Kidney glomerular epithelial cell (primary cell): ENCODE measurements at regions not wholly inside any gene's neighbourhood (a gene's known extent, or its start where the extent isn't known, plus 50 kb on each side); places are given as distances from the start of the nearest gene placed in this dataset.
"Not testable (repeated sequence)": the region's sequence is repeated elsewhere in the genome, so short reads cannot be mapped to it uniquely, and the experiment has no call there.

Experiments
- DNase-seq: peaks from one replicate; lab custom pipeline; 2025; lab: John Stamatoyannopoulos, UW

DNA sequence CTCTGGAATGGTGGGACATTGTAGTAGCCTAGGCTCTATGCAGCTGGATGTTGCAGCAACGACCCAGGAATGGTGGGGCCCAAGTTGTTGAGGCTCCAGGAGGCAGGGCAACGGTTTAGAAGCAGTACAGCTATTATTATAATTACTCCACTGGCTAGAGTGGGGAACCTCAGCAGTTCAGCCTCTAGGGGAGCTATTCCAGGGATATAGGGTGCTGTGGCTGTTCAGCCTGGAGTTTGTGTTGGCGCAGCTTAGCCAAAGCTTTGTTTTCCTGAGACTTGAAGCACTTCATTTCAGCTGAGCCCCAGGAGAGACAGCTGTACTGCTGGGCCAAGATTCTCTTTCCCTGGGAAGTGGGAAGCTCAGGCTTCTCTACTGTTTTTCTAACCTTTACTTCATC, 1023.0 kb upstream of the ATXN7L3B start:
- no peak for DNase-seq

- DNase-seq: no peak
Measured at GRCh38 chr12:73517859-73518258, 1019.8 kb upstream of the ATXN7L3B start.

DNA sequence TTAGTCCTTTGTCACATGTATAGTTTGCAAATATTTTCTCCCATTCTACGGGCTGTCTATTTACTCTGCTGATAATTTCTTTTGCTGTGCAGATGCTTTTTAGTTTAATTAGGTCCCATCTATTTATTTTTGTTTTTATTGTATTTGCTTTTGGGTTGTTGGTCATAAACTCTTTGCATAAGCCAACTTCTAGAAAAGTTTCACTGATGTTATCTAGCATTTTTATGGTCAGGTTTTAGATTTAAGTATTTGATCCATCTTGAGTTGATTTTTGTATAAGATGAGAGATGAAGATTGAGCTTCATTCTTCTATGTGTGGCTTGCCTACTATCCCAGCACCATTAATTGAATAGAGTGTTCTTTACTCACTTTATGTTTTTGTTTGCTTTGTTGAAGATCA, 1008.4 kb upstream of the ATXN7L3B start:
- DNase-seq: no peak

- no peak for DNase-seq
Measured at GRCh38 chr12:73529954-73530353, 1007.7 kb upstream of the ATXN7L3B start.

DNA sequence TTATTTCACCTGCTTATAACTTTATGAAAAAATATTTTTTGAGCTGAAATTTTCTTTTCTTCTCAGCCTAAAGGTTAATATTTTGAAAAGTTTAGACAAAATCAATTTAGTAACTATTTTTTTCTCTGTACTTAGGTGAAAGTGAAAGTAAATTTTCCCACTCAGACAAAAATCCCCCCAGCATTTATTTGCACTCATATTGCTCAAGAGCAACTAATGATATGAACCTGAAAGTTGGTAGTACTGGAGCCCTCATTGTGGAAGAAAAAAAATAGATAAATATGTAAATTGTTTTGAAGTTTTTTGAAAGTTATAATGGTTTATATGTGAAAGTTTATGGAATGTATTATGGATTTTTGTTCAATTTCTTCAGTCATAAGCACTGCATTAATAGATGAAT, 1005.9 kb upstream of the ATXN7L3B start:
- DNase-seq: no peak

DNA sequence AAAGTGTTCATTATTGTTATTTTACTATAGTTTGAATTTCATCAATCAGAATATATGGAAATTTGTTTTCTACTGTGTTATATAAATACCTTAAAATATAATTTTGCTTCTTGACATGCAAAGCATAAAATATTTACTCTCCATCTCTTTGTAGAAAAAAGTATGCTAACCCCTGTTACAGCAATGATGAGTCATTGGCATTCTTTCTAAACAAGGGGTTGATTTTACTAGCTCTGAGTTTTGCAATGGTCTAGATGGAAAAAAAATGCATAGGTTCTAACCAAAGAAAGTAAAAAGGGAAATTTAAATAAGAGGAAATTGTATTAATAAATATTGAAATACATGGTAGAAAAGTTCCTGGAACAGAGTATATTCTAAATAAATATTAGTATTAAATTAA, 990.2 kb upstream of the ATXN7L3B start:
- no peak for DNase-seq

GRCh38 chr12:73585136-73585535, 952.5 kb upstream of the ATXN7L3B start:
- DNase-seq: no peak

DNA sequence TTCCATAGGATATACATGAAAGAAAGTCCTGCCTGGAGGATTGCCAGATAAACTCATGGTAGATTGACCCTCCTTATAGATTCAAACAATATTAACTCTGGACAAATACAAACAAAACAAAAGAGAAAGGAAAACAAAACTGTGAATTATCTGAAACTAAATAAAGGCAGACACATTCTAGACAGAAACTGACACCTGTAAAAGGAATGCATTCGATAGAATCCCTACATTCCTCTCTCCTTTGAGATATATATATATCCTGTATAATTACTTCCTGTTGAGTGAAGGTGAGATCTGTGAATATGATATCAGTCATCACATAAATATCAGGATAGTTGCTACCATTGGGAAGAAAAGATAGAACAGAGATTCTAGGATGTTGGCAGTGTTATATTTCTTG, 948.4 kb upstream of the ATXN7L3B start:
- no peak for DNase-seq

GRCh38 chr12:73598626-73599025, 939.0 kb upstream of the ATXN7L3B start:
- no peak for DNase-seq

DNA sequence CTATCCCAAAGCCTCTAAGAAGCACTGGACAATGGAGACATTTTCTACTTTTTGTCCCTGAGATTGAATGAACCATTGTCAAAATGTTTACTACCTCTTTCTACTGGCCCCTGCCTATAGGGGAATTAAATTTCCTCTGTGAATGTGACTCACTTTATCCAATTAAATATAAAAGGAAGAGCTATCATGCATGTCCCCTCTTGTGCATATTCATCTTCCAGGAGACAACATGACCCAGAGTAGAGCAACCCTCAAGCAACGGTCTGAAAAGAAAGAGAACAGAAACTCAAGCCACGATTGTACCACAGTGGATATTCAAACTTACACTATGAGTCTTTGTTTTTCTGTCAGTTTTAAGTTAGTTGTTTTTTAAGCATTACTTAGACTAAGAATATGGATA, 938.4 kb upstream of the ATXN7L3B start:
- DNase-seq: no peak

DNA sequence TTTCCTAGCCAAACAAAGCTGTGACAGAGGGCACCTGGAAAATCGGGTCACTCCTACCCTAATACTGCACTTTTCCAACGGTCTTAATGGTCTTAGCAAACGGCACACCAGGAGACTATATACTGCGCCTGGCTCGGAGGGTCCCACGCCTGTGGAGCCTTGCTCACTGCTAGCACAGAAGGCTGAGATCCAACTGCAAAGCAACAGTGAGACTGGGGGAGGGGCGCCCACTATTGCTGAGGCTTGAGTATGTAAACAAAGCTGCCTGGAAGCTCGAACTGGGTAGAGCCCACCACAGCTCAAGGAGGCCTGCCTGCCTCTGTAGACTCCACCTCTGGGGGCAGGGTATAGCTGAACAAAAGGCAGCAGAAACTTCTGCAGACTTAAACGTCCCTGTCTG, 931.7 kb upstream of the ATXN7L3B start:
- not testable (repeated sequence) for DNase-seq

DNA sequence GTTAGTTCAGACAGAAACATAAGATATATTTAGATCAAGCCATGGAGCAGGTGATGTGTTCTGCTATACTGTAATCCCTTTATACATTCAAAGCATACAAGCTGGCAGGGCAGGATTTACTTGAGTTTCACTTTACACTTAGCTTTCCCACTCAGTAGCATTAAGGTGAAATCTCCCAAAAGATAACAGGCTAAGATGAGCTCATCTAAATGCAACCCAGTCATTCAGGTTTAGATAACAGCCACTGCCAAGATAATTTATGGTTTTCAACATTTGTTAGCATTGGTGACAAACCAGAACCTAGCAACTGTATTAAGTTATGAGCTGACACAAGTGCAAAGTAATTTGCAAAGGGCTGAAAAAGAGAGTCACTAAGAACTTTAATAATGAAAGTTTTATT, 925.1 kb upstream of the ATXN7L3B start:
- no peak for DNase-seq

- DNase-seq: no peak
Measured at GRCh38 chr12:73623421-73623820, 914.2 kb upstream of the ATXN7L3B start.

DNA sequence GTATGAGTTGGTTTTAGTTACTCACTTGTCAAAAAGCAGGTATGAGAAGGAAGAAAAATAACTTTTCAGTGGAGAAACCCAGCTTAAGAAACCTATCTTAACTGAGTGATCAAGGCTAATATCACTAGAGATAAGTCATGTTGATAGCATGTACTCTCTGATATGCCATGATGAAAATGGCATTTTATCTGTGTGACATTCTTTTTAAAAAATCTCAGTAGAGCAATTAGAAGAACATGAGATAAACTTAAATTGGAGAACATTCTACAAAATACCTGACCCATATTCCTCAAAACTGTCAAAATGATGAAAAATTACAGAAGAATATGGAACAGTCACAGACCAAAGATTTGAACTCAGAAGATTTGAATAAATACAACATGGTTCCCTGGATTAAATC, 912.4 kb upstream of the ATXN7L3B start:
- DNase-seq: no peak

DNA sequence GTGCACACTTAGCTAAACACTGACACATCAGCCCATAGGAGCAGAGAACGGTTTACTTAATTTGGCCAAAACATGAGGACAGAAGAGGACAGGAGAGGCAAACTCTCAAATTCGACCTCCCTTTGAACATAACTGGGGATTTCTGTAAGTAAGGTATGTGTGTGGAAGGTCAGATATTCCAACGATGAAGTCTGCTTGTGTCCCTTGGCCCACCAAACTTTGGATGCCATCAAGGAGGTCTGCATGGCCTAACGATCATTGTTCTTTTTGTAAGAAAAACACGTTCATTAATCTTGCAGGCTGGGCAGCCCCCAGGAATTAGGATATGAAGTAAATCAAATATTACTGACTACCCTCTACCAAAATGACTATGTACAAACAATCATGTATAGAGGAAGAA, 908.5 kb upstream of the ATXN7L3B start:
- DNase-seq: no peak

DNA sequence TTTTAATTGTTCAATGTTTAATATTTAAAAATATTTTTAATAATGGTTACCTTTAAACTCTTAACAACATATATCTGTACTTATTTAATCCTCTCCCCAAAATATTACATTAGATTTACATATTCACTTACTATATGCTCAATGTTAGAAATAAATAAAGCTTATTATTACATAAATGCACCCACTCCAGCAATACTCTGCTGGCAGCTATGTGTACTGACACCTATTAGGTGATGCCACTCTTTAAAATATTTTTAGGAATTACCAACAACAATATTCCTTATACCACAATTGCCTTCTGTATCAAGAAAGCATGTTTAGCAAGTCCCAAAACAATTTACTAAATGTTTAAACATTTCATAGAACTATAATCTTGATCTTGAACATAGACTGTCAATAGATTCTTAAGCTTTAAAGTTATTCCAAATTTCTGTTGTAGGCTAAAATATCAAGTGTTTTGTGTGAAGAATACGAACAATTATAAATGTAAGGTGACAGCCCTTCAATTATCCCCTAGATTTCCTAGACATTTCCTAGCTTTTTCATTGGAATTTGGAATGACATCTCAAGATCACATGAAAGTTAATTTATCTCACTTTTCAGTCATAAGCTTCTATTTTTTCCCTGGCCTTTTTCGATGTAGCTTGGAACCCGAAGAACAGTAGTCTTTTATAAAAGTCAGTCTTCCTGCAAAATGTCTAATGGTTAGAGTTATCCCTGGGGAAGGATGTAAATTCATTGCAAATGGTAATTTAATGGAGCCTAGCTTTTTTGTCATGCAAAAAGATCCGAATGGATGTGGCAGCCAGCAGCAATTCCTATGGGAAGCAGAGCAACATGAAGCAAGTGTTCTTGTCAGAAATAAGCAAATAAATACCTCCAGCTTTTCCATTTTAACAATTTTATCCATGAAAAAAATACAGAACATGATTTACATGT, 907.5 kb upstream of the ATXN7L3B start:
- DNase-seq: no peak

GRCh38 chr12:73632191-73632590, 905.4 kb upstream of the ATXN7L3B start:
- DNase-seq: no peak

- DNase-seq: no peak
Measured at GRCh38 chr12:73632661-73633060, 905.0 kb upstream of the ATXN7L3B start.

GRCh38 chr12:73639397-73639796, 898.2 kb upstream of the ATXN7L3B start:
- not testable (repeated sequence) for DNase-seq

DNA sequence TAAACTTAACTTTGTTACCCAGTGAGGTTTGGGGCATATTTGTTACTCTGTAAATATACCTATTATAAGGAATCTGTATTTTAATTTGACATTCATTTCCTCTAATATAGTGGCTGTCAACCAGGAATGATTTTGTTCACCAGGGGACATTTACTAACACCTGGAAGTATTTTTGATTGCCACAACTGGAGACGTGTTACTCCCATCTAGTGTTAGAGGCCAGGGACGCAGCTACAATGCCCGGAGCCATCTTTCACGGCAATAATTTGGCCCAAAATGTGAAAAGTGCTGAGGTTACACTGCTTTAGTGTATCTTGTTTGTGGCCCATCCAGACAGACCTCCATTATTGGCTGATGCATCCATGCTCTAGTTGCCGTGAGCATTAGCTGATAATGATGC, 881.3 kb upstream of the ATXN7L3B start:
- DNase-seq: no peak

DNA sequence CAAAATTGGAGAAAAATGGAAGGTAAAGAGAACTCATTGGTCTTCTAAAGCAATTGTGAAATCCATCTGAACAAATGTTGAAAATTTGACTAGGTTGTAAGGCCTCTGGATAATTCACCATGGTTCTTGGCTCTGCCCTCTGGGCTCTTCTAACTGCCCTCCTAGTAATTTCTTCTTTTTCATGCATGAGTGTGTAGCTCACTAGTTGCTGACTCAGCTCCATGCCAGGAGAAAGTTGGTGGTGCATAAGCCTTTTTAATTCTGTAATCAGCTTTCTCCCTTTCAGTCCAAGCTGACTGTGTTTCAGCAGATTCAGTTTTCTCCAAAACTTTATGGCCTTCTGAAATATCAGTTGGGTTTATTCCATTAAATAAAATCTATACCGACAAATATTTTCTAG, 877.8 kb upstream of the ATXN7L3B start:
- peak; percentile 35 for DNase-seq

DNA sequence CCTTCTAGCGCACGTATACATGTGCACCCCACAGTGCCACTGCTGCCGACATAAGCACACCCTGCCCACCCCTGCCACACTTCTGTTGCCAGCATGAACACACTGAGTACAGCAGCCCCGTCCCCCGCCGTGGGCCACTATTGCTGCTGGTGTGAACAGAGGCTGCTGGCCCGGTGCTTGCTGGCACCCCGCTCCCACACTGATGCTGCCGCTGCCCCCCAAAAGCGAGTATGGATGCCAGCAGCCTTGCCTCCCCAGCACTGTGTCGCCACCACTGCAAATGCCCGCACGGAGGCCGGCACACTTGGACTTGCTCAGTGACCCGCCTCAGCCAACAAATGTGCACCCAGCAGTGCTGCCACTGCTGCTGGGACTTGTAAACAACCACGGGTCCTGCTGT, 872.4 kb upstream of the ATXN7L3B start:
- no peak for DNase-seq

- DNase-seq: not testable (repeated sequence)
Measured at GRCh38 chr12:73671550-73671949, 866.1 kb upstream of the ATXN7L3B start.
